ACHN (cell line): ENCODE measurements at regions not wholly inside any gene's neighbourhood (a gene's known extent, or its start where the extent isn't known, plus 50 kb on each side); places are given as distances from the start of the nearest gene placed in this dataset.
"Not testable (repeated sequence)": the region's sequence is repeated elsewhere in the genome, so short reads cannot be mapped to it uniquely, and the experiment has no call there.

Experiments
- DNase-seq: peaks from one replicate; pipeline ENCODE4 v3.0.0-alpha.2; 2015
- in situ Hi-C: cut with HindIII; loops from 2 replicates; pipeline ENCODE4 v1.10.0; 2017; ENCODE audit warnings: low sequenced_read_pairs, low pct_ligation_motif_present, low pct_unique_long_range_greater_than_20kb

DNA sequence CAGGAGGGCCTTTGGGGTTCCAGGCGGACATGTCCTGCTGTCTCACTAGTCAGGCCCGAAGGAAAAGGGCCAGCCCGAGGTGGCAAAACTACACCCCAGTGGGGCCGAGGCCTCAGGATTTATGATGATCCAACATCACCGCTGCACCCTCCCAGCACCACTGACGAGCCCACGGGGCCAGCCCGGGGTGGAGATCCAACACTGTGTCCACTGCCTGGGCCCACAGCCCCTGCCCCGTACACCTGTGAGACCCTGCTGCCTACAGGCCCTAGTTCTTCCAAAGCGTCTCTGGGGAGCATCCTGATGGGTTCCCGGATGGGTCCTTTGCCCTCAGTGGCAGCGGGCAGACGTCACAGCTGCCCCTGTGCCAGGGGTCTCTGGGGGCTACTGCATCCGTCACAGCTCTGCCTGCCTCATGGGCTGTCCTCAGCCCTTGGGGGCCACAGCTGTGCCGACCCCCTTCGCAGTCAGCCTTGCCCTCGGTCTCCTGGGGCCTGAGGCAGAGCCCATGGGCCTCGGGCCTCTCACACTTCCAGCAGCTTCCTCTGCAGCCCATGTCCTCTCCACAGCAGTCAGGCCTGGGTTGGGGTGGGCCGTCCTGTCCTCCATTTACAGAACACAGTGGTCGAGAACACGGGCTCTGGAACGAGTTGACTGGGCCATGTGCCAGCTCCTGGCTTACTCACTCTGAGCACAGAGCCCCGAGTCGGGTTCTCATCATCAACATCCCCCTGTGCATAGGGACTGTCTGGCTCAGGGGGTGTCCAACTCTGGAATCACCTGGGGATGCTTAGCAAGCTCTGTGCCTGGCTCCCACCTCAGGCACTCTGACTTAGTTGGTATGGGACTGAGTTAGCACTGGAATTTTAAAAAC lies 64.9 kb downstream of the FOXL3 start:
- in situ Hi-C loops = no loop called here
- DNase-seq = no peak

DNA sequence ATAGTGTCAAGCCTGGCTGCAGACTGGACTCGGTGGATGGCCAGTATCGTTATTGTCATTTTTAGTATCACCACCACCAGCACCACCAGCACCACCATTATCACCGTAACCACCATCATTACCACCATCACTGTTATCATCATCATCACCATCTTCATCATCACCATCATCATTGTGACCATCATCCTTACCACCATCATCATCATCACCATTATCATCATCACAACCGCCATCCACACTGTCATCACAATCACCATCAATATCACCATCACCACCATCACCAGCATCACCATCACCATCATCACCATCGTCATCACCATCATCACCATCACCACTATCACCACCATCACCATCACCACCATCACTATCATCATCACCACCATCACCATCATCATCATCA lies 65.6 kb downstream of the FOXL3 start:
- DNase-seq = no peak
- in situ Hi-C loops = no loop called here

DNA sequence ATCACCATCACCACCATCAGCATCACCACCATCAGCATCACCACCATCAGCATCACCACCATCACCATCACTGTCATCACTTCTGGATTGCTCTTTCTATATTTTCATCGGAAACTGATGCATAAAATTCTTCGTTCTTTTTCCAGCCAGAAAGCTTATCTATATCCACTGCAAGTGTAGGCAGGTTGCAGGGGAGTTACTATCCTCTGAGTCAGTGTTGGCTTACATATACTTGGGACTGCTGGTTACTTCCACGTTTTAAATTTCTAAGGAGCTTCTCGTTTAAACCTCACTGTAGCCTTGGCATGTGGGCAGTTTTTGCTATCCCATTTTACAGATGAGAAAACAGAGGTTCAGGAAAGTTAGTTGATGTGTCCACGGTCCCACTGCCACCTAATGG lies 66.1 kb downstream of the FOXL3 start:
- DNase-seq = no peak
- in situ Hi-C loops = no loop called here

DNA sequence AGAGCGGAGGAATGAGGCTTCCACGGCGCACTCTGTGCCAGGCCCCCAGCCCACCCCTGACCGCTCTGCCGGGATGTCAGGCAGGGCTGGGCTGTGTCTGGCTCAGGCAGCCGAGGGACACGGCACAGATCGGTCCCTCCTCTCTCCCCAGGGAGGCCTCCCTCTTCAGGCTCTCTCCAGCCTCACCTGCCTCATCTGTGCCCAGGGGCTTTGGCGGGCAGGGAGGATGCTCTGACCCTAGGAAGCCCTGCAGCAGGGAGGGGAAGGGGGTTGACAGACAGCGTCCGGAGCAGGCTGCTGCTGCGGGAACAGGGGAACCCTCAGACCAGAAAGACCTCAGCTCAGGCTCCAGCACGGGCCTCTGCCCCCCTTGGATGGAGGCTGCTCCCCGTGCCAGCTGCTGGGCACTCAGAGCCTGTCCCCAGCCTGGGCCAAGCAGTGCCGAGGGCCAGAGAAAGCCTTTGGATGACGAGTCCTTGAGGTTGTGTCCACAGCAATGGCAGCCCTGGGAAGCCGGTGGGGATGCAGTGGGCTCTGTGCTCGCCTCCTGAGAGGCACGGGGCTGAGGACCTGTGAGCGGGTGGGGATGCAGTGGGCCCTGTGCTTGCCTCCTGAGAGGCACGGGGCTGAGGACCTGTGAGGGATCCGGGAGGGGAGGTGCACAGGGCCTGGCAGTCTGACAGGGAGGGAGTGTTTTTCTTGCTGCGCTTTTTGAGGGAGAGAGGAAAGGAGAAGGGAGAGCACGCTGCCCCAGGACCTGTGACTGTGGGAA lies 66.9 kb downstream of the FOXL3 start:
- in situ Hi-C loops = no loop called here
- DNase-seq = no peak

- in situ Hi-C loops = no loop called here
- no peak for DNase-seq
Observed at GRCh38 chr7:357531-358209, 67.7 kb downstream of the FOXL3 start.

DNA sequence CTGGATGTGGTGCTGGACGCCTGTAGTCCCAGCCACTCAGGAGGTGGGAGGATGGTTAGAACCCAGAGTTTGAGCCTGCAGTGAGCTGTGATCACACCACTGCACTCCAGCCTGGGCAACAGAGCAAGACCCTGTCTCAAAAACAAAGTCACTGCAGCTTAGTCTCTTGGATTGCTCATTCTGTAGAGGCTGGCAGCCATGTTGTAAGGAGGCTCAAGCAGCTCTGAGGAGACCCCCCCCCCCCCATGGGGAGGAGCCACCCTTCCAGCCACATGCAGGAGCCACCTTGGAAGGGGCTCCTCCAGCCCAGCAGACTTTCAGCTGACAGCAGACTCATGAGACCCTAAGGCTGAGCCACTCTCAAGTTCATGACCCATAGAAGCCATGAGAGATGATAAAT lies 68.4 kb downstream of the FOXL3 start:
- in situ Hi-C loops = no loop called here
- DNase-seq = no peak

DNA sequence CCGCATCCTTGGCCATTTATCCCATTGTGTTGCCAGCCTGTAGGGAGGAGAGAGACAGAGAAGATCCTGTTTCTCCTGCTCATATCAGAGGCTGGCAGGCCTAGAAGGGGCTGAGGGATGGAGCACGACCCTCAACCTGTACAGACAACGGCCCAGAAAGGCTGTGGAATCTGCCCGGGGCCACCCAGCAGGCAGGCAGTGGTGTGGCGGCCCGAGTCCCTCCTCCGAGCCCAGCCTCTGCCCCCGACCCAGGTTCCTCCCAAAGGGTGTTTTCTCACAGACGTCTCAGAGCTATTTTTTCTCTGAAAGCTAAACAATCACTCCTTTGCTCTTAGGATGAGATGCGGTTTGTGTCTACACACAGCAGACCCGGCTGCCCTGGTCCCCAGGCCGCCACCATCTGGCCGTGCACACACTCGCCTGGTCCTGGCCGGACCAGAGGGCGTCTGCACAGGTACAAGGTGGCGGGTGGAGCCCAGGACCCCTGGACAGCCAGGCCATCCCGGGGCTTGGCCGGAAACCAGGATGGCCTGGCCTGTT lies 69.3 kb downstream of the FOXL3 start:
- DNase-seq = no peak
- in situ Hi-C loops = no loop called here

- no peak for DNase-seq
- in situ Hi-C loops = no loop called here
Observed at GRCh38 chr7:359766-360361, 69.9 kb downstream of the FOXL3 start.

DNA sequence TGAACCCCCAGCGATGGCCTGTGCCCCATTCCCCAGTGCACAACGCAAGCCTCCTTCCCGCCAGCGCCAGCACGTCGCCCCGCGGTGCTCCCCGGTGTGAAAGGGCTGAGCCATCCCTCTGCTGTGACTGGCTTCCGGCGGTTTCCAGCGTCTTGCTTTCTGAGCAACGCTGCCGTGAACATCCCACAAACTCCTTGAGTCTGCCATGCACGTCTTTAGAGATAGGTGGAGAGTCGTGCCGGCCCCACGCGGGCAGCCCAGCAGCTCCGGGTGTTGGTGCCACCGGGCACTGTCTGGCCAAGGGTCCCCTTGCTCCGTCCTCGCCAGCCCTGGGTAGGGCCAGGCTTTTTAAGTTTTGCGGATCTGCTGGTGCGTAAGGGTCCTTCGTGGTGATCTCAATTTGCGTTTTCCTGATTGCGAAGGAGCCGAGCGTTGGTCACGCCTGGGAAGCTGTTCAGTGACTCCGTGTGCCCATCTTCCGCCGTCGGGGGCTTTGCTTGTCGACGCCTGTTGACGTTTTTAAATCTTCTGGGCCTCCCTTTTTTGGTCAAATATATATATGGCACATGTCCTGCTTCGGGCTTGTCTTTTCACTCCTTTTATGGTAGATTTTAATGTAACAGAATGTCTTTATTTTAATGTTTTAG lies 70.6 kb downstream of the FOXL3 start:
- no peak for DNase-seq
- in situ Hi-C loops = no loop called here

GRCh38 chr7:361182-361581 lies 71.2 kb downstream of the FOXL3 start:
- DNase-seq, in situ Hi-C loops: not testable (repeated sequence)

DNA sequence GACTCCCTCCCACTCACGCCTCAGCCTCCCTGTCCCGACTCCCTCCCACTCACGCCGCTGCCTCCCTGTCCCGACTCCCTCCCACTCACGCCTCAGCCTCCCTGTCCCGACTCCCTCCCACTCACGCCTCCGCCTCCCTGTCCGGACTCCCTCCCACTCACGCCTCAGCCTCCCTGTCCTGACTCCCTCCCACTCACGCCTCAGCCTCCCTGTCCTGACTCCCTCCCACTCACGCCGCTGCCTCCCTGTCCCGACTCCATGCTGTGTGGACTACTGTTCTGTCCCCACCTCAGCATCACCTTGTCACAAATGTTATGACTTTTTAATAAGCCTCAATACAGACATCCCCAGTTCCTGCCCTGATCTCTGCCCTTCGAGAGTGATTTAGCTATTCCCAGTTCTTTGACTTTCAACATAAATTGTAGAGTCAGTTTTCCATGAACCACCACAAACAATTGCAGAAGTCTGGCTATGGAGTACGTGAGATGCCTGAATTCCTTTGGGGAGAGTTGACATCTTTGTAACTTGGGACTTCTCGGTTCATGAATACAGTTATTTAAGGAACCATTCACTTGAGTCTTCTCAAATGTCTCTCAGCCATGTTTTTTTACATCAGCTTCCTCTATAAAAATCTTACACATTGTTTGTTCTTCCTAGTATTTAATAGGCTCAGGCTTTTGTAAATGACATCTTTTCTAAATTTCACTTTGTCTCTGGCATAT lies 71.9 kb downstream of the FOXL3 start:
- in situ Hi-C loops = no loop called here
- DNase-seq = no peak

GRCh38 chr7:362402-363096 lies 72.6 kb downstream of the FOXL3 start:
- in situ Hi-C loops = no loop called here
- DNase-seq = no peak

DNA sequence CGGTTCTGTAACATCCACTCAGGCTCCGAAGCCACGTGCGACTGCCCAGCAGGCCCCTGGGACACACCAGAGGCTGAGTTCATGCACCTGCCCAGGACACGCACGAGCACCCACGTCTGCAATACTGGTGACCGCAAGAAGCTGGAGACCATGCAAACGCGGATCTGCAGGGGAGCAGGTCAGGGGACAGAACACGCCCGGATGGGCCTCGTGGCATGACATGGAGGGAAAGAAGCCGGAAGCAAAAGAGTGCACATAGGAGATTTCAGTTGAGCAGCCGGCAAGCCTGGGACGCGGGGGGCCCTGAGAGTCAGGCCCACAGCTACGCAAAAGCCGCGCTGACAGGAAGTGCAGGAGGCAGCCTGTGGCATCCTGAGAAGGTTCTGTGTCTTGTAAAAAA lies 73.7 kb downstream of the FOXL3 start:
- in situ Hi-C loops = no loop called here

DNA sequence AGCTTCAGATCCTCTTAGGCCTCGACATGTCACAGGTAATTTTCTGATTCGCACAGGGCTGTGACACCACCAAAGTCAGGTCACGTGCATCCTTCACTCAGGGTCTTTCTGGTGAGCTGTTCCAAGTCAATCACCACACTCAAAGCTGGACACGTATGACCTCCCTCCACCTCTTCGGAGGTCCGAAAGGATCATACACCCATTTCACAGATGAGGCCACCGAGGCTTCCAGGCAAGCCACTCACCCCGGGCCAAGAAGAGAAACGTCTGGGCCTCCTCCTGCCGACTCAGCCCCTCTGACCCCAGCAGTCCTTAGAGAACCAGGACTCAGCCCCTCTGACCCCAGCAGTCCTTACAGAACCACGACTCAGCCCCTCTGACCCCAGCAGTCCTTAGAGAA lies 74.6 kb downstream of the FOXL3 start:
- in situ Hi-C loops = no loop called here
- no peak for DNase-seq

More for the DNA sequence above, 73.7 kb downstream of the FOXL3 start:
- DNase-seq = no peak

DNA sequence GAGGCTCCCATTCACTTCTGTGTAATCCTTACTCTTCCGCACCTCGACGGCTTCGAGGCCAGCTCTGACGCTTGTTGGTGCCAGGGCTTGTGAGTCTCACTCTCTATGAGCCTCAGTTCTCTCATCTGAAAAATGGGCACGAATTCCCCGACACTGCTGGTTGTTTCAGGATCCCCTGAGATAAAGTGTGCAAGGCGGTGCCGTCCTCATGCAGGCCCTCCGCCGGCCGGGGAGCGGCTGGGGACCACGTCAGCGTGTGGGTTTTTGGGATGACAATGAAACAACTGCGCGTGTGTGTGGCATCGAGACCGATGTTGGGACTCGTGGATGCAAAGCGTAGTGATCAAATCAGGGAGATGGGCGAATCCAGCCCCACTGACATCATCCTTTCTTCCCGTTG lies 75.6 kb downstream of the FOXL3 start:
- DNase-seq = no peak
- in situ Hi-C loops = no loop called here

- no peak for DNase-seq
- in situ Hi-C loops = no loop called here
Observed at GRCh38 chr7:366161-366803, 76.3 kb downstream of the FOXL3 start.
